ENCODE measurements at regions not wholly inside any gene's neighbourhood (a gene's known extent, or its start where the extent isn't known, plus 50 kb on each side); places are given as distances from the start of the nearest gene placed in this dataset.
A peak's percentile ranks its signal among the peaks of the same experiment; 100 is the strongest.

DNA sequence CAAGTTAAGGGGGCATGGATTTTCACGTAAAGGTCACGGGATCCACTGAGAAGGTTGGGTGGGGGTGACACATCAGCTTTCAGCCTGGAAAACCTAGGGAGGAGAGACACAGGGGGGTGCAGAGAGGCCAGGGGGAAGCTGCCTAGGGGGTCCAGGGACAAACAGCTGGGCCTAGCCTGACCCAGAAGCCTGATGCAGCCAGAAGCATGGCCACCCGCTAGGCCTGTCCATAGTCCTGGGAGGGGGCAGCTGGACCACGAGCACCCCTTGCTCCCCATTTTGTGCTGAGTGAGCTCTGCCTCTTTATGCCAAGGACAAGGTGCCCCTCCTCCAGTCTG is 322.7 kb upstream of the RTL1 start:
- Histone ChIP-seq H3K36me3 (no peaks in the 10 kb centered on the region), H3K4me1 (no peaks in the 10 kb centered on the region), H3K9me3 (no peaks in the 10 kb centered on the region), H3K4me3 (no peak overlapping the region), H3K27me3 (peaks cover 0 to 16% (median 0%) of the 10 kb centered on the region in 3 donors), H3K27ac (no peak overlapping the region)
- TF ChIP-seq POLR2AphosphoS5 (IDR thresholded peaks at IDR 0.05): no peak
- TF ChIP-seq POLR2A (IDR thresholded peaks at IDR 0.05): no peak
- TF ChIP-seq CTCF (IDR thresholded peaks at IDR 0.05): no peak
- no peak for TF ChIP-seq EP300 (IDR thresholded peaks at IDR 0.05)
- intact Hi-C loops (cut with DNase I; ENCODE audit: low total_unique reads): no loop called here
- no peak for DNase-seq
- WGBS, 5 donors: 61 to 89% (median 83%) methylated on average over 4 of the region's 4 CpGs

GRCh38 chr14:101226603-101227425 is 323.3 kb upstream of the RTL1 start:
- 72 to 82% (median 75%) methylated on average over 19 to 27 of the region's 27 CpGs for WGBS, 5 donors
- Histone ChIP-seq H3K27ac (no peak overlapping the region), H3K27me3 (peaks cover 0 to 14% (median 0%) of the 10 kb centered on the region in 3 donors), H3K9me3 (no peaks in the 10 kb centered on the region), H3K4me1 (no peaks in the 10 kb centered on the region), H3K36me3 (no peaks in the 10 kb centered on the region), H3K4me3 (no peak overlapping the region)
- TF ChIP-seq POLR2A (IDR thresholded peaks at IDR 0.05): no peak
- TF ChIP-seq CTCF (IDR thresholded peaks at IDR 0.05): no peak
- no peak for TF ChIP-seq POLR2AphosphoS5 (IDR thresholded peaks at IDR 0.05)
- no peak for TF ChIP-seq EP300 (IDR thresholded peaks at IDR 0.05)
- no peak for DNase-seq
- intact Hi-C loops (cut with DNase I; ENCODE audit: low total_unique reads): no loop called here

DNA sequence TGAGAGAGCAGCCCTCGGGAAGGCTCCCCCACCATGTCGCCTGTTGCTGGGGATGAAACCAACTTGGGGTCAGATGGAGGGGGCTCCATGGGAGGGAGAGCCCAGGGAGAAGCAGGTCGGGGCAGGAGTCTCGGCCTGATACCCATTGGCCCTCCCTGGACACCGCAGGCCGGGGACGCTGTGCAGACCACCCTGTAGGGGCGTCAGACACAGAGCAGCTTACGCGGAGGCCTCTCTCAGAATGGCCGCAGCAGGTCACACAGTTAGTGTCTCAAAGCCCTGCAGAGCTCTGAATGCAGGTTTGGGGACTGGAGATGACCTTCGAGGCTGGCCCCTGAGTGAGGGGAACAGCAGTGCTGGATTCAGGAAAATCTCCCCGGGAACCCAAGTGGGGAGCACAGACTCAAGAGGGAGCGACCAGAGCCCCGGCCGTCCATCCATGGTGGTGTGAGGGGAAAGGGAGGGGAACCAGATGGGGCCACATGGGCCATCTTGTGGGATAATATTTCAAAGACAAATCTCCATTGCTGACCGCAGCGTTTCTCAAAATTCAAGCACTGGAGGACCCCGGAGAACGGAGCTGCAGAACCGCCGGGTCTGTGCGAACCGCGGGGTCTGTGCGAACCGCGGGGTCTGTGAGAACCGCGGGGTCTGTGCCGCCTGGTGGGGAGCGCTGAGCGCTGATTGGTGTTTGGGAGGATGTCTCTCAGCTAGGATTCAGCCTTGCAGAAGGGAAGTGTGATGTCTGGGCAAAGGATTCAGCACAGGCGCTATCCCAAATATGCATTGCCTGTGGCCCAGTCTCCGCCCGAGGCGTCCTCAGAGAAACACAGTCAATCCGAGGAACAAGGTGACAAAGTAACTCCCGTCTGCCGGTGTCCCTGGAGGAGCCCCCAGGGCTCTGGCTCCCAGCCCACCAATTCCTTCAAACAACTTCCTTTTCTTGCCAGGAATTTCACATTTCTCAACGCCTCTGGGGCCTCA is 324.4 kb upstream of the RTL1 start:
- H3K36me3 ChIP-seq: no peaks in the 10 kb centered on the region
- H3K27me3 ChIP-seq: peaks cover 0 to 14% (median 0%) of the 10 kb centered on the region in 3 donors
- intact Hi-C loops (cut with DNase I; ENCODE audit: low total_unique reads): no loop called here
- H3K4me3 ChIP-seq: no peak overlapping the region
- DNase-seq: no peak
- H3K9me3 ChIP-seq: no peaks in the 10 kb centered on the region
- H3K4me1 ChIP-seq: peaks cover 0 to 4% (median 0%) of the 10 kb centered on the region in 4 donors
- no peak overlapping the region for H3K27ac ChIP-seq
- 82 to 90% (median 84%) methylated on average over 35 to 41 of the region's 41 CpGs for WGBS, 5 donors
- TF ChIP-seq CTCF (IDR thresholded peaks at IDR 0.05) (no peak), POLR2AphosphoS5 (IDR thresholded peaks at IDR 0.05) (no peak), POLR2A (IDR thresholded peaks at IDR 0.05) (no peak), EP300 (IDR thresholded peaks at IDR 0.05) (no peak)

- intact Hi-C loops (cut with DNase I; ENCODE audit: low total_unique reads): no loop called here
- peak overlapping the region in 1 of 4 donors; percentile 13 for H3K4me3 ChIP-seq
- 79 to 91% (median 85%) methylated on average over 13 to 17 of the region's 17 CpGs for WGBS, 5 donors
Observed at GRCh38 chr14:101228949-101229541, 325.5 kb upstream of the RTL1 start.

More at GRCh38 chr14:101228949-101229541, 325.5 kb upstream of the RTL1 start:
- H3K36me3 ChIP-seq: no peaks in the 10 kb centered on the region
- H3K27me3 ChIP-seq: peaks cover 0 to 14% (median 0%) of the 10 kb centered on the region in 3 donors
- no peaks in the 10 kb centered on the region for H3K9me3 ChIP-seq
- H3K4me1 ChIP-seq: peaks cover 0 to 7% (median 0%) of the 10 kb centered on the region in 4 donors
- DNase-seq: no peak
- H3K27ac ChIP-seq: no peak overlapping the region
- TF ChIP-seq EP300 (IDR thresholded peaks at IDR 0.05) (no peak), POLR2A (IDR thresholded peaks at IDR 0.05) (no peak), CTCF (IDR thresholded peaks at IDR 0.05) (no peak), POLR2AphosphoS5 (IDR thresholded peaks at IDR 0.05) (no peak)
